ENCODE measurements at regions not wholly inside any gene's neighbourhood (a gene's known extent, or its start where the extent isn't known, plus 50 kb on each side); places are given as distances from the start of the nearest gene placed in this dataset.

DNA sequence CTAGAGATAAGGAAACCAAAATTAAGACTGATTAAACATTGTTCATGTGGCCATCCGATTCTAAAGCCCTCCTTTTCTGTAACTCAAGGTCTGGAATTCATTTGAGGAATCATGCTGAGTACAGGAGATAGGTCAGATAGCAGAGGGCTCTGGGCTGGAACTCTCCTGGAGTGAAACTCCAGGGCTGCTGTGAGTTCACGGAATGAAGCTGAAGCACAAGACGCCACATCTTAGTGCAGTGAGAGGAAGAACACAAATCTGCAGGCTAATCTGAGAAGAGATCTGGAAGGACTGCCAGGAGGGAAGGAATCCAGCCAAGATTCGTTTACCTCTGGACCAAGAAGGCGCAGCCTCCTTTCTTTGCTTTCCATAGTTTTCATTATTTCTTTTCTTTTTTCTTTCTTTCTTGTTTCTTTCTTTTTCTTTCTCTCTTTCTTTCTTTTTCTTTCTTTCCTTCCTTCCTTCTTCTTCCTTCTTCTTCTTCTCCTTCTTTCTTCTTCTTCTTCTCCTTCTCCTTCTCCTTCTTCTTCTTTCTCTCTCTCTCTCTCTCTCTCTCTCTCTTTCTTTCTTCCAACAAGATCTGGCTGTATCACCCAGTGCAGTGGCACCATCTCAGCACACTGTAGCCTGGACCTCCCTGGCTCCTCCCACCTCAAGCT, 74.8 kb upstream of the ATP1B1 start:
- TF ChIP-seq POU6F1 (CRISPR knock-in tag; IDR thresholded peaks at IDR 0.05; ENCODE audit: borderline replicate concordance, low read depth) (no peak), TOX (CRISPR knock-in tag; IDR thresholded peaks at IDR 0.05; ENCODE audit: borderline replicate concordance) (no peak), ISL1 (CRISPR knock-in tag; IDR thresholded peaks at IDR 0.05) (no peak), PATZ1 (CRISPR knock-in tag; IDR thresholded peaks at IDR 0.05; ENCODE audit: borderline replicate concordance) (no peak), ZC3H10 (CRISPR knock-in tag; IDR thresholded peaks at IDR 0.05) (no peak), ZNF565 (CRISPR knock-in tag; conservative IDR thresholded peaks at IDR 0.05; ENCODE audit: low read depth) (no peak), ZFP30 (CRISPR knock-in tag; IDR thresholded peaks at IDR 0.05) (no peak), GLIS3 (CRISPR knock-in tag; IDR thresholded peaks at IDR 0.05) (no peak), OSR1 (CRISPR knock-in tag; IDR thresholded peaks at IDR 0.05) (no peak), TCF4 (CRISPR knock-in tag; IDR thresholded peaks at IDR 0.05; ENCODE audit: borderline replicate concordance) (no peak), ZNF8 (CRISPR knock-in tag; IDR thresholded peaks at IDR 0.05) (no peak), BACH2 (CRISPR knock-in tag; IDR thresholded peaks at IDR 0.05; ENCODE audit: borderline replicate concordance) (no peak), RARB (CRISPR knock-in tag; IDR thresholded peaks at IDR 0.05) (no peak), CREB5 (CRISPR knock-in tag; IDR thresholded peaks at IDR 0.05; ENCODE audit: low read depth) (no peak)
- ATAC-seq: peak; percentile 98

DNA sequence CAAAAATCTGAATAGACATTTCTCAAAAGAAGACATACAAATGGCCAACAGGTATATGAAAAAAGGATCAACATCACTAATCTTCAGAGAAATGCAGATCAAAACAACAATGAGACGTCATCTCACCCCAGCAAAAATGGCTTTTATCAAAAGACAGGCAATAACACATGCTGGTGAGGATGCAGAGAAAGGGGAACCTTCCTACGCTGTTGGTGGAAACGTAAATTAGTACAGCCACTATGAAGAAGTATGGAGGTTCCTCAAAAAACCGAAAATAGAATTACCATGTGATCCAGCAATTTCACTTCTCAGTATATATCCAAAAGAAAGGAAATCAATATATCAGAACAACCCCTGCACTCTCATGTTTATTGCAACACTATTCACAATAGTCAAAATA, 65.1 kb upstream of the ATP1B1 start:
- ATAC-seq: no peak

DNA sequence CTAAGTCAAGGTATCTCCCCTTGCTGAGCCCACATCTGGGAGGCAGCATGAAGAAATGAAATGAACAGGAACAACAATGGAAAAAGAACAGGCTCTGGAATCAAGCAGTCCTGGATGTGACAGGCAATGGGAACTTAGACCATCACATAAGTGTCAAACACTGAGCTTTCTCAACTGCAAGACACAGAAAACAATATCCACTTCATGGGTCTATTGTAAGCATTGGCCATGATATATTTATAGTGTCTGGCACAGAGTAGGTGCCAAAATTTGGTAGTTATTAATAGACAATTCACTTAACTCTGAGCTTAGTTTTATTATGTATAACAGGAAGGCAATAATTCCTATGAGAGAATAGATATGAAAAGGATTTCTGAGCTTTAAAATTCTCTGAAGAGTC, 64.1 kb upstream of the ATP1B1 start:
- TF ChIP-seq CSDC2 (CRISPR knock-in tag; IDR thresholded peaks at IDR 0.05): no peak
- no peak for TF ChIP-seq RARB (CRISPR knock-in tag; IDR thresholded peaks at IDR 0.05)
- no peak for TF ChIP-seq GLIS3 (CRISPR knock-in tag; IDR thresholded peaks at IDR 0.05)
- no peak for TF ChIP-seq ZC3H10 (CRISPR knock-in tag; IDR thresholded peaks at IDR 0.05)
- TF ChIP-seq ARNTL (CRISPR knock-in tag; IDR thresholded peaks at IDR 0.05; ENCODE audit: borderline replicate concordance, low read depth): no peak
- TF ChIP-seq PATZ1 (CRISPR knock-in tag; IDR thresholded peaks at IDR 0.05; ENCODE audit: borderline replicate concordance): no peak
- TF ChIP-seq ESRRG (CRISPR knock-in tag; IDR thresholded peaks at IDR 0.05): no peak
- no peak for TF ChIP-seq ZNF70 (CRISPR knock-in tag; IDR thresholded peaks at IDR 0.05)
- no peak for TF ChIP-seq PPARA (CRISPR knock-in tag; IDR thresholded peaks at IDR 0.05; ENCODE audit: borderline replicate concordance)
- no peak for TF ChIP-seq BACH2 (CRISPR knock-in tag; IDR thresholded peaks at IDR 0.05; ENCODE audit: borderline replicate concordance)
- TF ChIP-seq ISL1 (CRISPR knock-in tag; IDR thresholded peaks at IDR 0.05): no peak
- TF ChIP-seq ZFP3 (CRISPR knock-in tag; IDR thresholded peaks at IDR 0.05): no peak
- TF ChIP-seq TOX (CRISPR knock-in tag; IDR thresholded peaks at IDR 0.05; ENCODE audit: borderline replicate concordance): no peak
- TF ChIP-seq TCF4 (CRISPR knock-in tag; IDR thresholded peaks at IDR 0.05; ENCODE audit: borderline replicate concordance): no peak
- ATAC-seq: no peak

More for the DNA sequence above, 65.1 kb upstream of the ATP1B1 start:
- no peak for TF ChIP-seq ZFP3 (CRISPR knock-in tag; IDR thresholded peaks at IDR 0.05)
- no peak for TF ChIP-seq CSDC2 (CRISPR knock-in tag; IDR thresholded peaks at IDR 0.05)
- no peak for TF ChIP-seq ESRRG (CRISPR knock-in tag; IDR thresholded peaks at IDR 0.05)
- no peak for TF ChIP-seq ZNF8 (CRISPR knock-in tag; IDR thresholded peaks at IDR 0.05)
- TF ChIP-seq BACH2 (CRISPR knock-in tag; IDR thresholded peaks at IDR 0.05; ENCODE audit: borderline replicate concordance): no peak
- TF ChIP-seq ZNF565 (CRISPR knock-in tag; conservative IDR thresholded peaks at IDR 0.05; ENCODE audit: low read depth): no peak
- no peak for TF ChIP-seq OSR1 (CRISPR knock-in tag; IDR thresholded peaks at IDR 0.05)
- TF ChIP-seq GLIS3 (CRISPR knock-in tag; IDR thresholded peaks at IDR 0.05): no peak
- TF ChIP-seq ARNTL (CRISPR knock-in tag; IDR thresholded peaks at IDR 0.05; ENCODE audit: borderline replicate concordance, low read depth): no peak
- TF ChIP-seq ZFP30 (CRISPR knock-in tag; IDR thresholded peaks at IDR 0.05): no peak
- TF ChIP-seq CREB5 (CRISPR knock-in tag; IDR thresholded peaks at IDR 0.05; ENCODE audit: low read depth): no peak
